B cell (primary cell): ENCODE measurements at regions not wholly inside any gene's neighbourhood (a gene's known extent, or its start where the extent isn't known, plus 50 kb on each side); places are given as distances from the start of the nearest gene placed in this dataset.

Experiments used
- ATAC-seq: fragments of 200-7000 bp; cut with Tn5 transposase; one replicate; pipeline ENCODE4 v1.10.0; 2021; ENCODE audit warnings: low read depth, mild to moderate bottlenecking, moderate number of reproducible peaks, moderate library complexity
- CTCF ChIA-PET: fragments of 350-600 bp; sonication (Branson Sonifier 250); formaldehyde crosslinking; loops from one replicate; lab custom pipeline; 2021; ENCODE audit warnings: antibody characterized with exemption, inconsistent platforms; lab: Charles Lee
- POLR2A ChIA-PET: fragments of 350-600 bp; sonication (Branson Sonifier 250); formaldehyde crosslinking; loops from one replicate; lab custom pipeline; 2021; ENCODE audit warnings: antibody characterized with exemption; lab: Charles Lee
- DNase-seq: peaks from one replicate; pipeline ENCODE4 v3.0.0; 2013
- H2AFZ ChIP-seq: 2 replicates; pipeline ENCODE4 v1.6.1; 2012; ENCODE audit warnings: mild to moderate bottlenecking, low read depth, low read length; ENCODE audit not compliant: insufficient read depth, poor library complexity, severe bottlenecking
- H3K27ac ChIP-seq, 2 donors: 1 replicate in 1 of 2; 2 replicates in 1 of 2; pipeline ENCODE4 v1.5.1; 2012 to 2013; ENCODE audit warnings: low read length in 2 of 2, mild to moderate bottlenecking in 2 of 2, moderate library complexity in 1 of 2
- H3K27me3 ChIP-seq, 4 experiments: fragments of 200-600 bp in 1 of 4; sonication (generic) in 1 of 4; replicated peaks in 1 of 4; 1 replicate in 2 of 4; 2 replicates in 2 of 4; pipeline versions ENCODE4 v1.6.1 to v1.7.0; 2013 to 2016; ENCODE audit warnings: low read length in 3 of 4, mild to moderate bottlenecking in 2 of 4, mixed read lengths in 1 of 4, moderate library complexity in 1 of 4; ENCODE audit not compliant: insufficient read depth in 4 of 4, control insufficient read depth in 3 of 4; ENCODE audit errors: control extremely low read depth in 1 of 4
- H3K36me3 ChIP-seq, 2 experiments: replicated peaks in 1 of 2; 1 replicate in 1 of 2; 2 replicates in 1 of 2; pipeline versions ENCODE4 v1.6.1 to v1.7.1; 2013; ENCODE audit warnings: low read length in 1 of 2; ENCODE audit not compliant: insufficient read depth in 2 of 2, control insufficient read depth in 1 of 2; ENCODE audit errors: control extremely low read depth in 1 of 2, extremely low read depth in 1 of 2
- H3K4me1 ChIP-seq, 2 donors: fragments of 200-600 bp in 1 of 2; sonication (generic) in 1 of 2; 1 replicate in 1 of 2; 2 replicates in 1 of 2; pipeline versions ENCODE4 v1.5.1 to v1.6.1; 2013 to 2017; ENCODE audit warnings: low read length in 2 of 2; ENCODE audit not compliant: control insufficient read depth in 2 of 2, insufficient read depth in 2 of 2
- H3K4me2 ChIP-seq: replicated peaks from 2 replicates; pipeline ENCODE3; 2012; ENCODE audit warnings: mild to moderate bottlenecking, low read depth, low read length; ENCODE audit not compliant: poor library complexity, severe bottlenecking
- H3K4me3 ChIP-seq, 5 experiments: fragments of 200-600 bp in 1 of 5; sonication (generic) in 1 of 5; 1 replicate in 3 of 5; 2 replicates in 2 of 5; pipeline versions ENCODE4 v1.5.1 to v1.7.0; 2011 to 2016; ENCODE audit warnings: low read length in 4 of 5, mild to moderate bottlenecking in 4 of 5, low read depth in 2 of 5, control low read depth in 1 of 5, moderate library complexity in 1 of 5; ENCODE audit not compliant: insufficient read depth in 1 of 5; ENCODE audit errors: control extremely low read depth in 1 of 5, extremely low read depth in 1 of 5
- H3K79me2 ChIP-seq: fragments of 200-600 bp; sonication (generic); one replicate; pipeline ENCODE4 v1.6.0; 2016; ENCODE audit warnings: low read length; ENCODE audit not compliant: control insufficient read depth, insufficient read depth
- H3K9ac ChIP-seq: fragments of 200-600 bp; sonication (generic); 2 replicates; pipeline ENCODE4 v1.6.1; 2017; ENCODE audit warnings: mild to moderate bottlenecking, low read length, moderate library complexity
- H3K9me3 ChIP-seq, 3 donors: one replicate each; pipeline versions ENCODE4 v1.6.1 to v1.7.1; 2013; ENCODE audit warnings: low read length in 2 of 3; ENCODE audit not compliant: control insufficient read depth in 2 of 3, insufficient read depth in 1 of 3; ENCODE audit errors: control extremely low read depth in 1 of 3
- H4K20me1 ChIP-seq: 2 replicates; pipeline ENCODE4 v1.6.0; 2012; ENCODE audit warnings: mild to moderate bottlenecking, low read length; ENCODE audit not compliant: insufficient read depth, control insufficient read depth, poor library complexity, severe bottlenecking
- H3K27ac Mint-ChIP-seq: one replicate; pipeline ENCODE4 v1.8.0; 2021; ENCODE audit warnings: mixed read lengths
- H3K27me3 Mint-ChIP-seq: one replicate; pipeline ENCODE4 v1.8.0; 2021; ENCODE audit warnings: mixed read lengths
- H3K4me1 Mint-ChIP-seq: one replicate; pipeline ENCODE4 v1.8.0; 2021; ENCODE audit warnings: mixed read lengths
- H3K4me3 Mint-ChIP-seq: one replicate; pipeline ENCODE4 v1.8.0; 2021; ENCODE audit warnings: mixed read lengths
- H3K9me3 Mint-ChIP-seq: one replicate; pipeline ENCODE4 v1.8.0; 2022; ENCODE audit warnings: mixed read lengths; ENCODE audit not compliant: insufficient read depth
- CTCF ChIP-seq: fragments of 200-600 bp; IDR thresholded peaks from one replicate; pipeline ENCODE4 v1.8.0; 2022; ENCODE audit warnings: antibody characterized with exemption, mild to moderate bottlenecking
- EZH2 ChIP-seq: IDR thresholded peaks from 2 replicates; pipeline ENCODE4 v1.6.1; 2012; ENCODE audit warnings: borderline replicate concordance, low read depth, mild to moderate bottlenecking, moderate library complexity, low read length; ENCODE audit not compliant: insufficient read depth, poor library complexity, severe bottlenecking
- WGBS: methylation state at CpG from one replicate; pipeline ENCODE4 v1.1.5; 2013; ENCODE audit warnings: missing lambda C conversion rate; ENCODE audit not compliant: insufficient coverage; 5-methylcytosine and 5-hydroxymethylcytosine counted together
- intact Hi-C: fragments of 100-400 bp; cut with micrococcal nuclease; formaldehyde crosslinking; loops from one replicate; pipeline ENCODE4 v1.10.0; 2022

DNA sequence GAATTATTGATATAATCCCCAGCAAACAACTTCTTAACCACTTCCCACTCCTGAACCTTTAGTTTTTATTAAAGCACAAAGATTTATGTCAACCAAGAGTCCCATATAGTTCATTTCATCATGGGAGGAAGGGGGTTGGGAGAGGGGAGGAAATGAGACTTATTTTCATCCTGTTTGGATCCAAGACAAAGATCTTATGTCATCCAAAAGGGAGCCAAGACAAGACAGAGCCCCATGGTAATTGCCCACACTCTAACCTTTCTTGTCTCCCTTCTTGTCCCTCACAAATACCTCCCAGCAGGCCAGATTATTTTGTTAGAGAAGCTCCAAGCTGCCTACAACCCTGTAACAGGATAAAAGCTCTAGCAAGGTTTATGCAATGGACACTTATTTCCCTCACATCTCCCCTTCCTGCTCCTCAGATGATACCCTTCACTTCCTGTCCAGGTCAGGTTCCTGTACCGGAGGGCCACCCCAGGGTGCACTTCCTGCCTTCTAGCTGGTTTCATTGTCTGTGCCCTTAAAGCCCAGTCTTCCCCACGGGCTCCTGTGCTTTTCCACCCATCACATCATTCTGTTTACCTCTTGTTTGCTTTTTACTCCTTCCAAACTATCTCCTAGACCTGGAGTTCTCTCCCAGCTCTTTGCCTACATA is 123.7 kb upstream of the MDM1 start:
- H3K27ac Mint-ChIP-seq = peak overlapping the region; percentile 59
- POLR2A ChIA-PET = no interaction called here
- H3K4me3 Mint-ChIP-seq = peak overlapping the region; percentile 26
- no peaks in the 10 kb centered on the region for H3K9me3 Mint-ChIP-seq
- peaks cover 50 to 51% of the 10 kb centered on the region in 2 donors for H3K4me1 ChIP-seq
- H4K20me1 ChIP-seq = no peaks in the 10 kb centered on the region
- ATAC-seq (no peak), DNase-seq (no peak)
- peaks cover 61% of the 10 kb centered on the region for H3K4me1 Mint-ChIP-seq
- H3K27me3 ChIP-seq = no peaks in the 10 kb centered on the region
- TF ChIP-seq CTCF (no peak), EZH2 (no peak)
- no peaks in the 10 kb centered on the region for H3K9me3 ChIP-seq
- no peaks in the 10 kb centered on the region for H3K36me3 ChIP-seq
- no peak overlapping the region for H3K9ac ChIP-seq
- H3K79me2 ChIP-seq = no peaks in the 10 kb centered on the region
- H2AFZ ChIP-seq = peak overlapping the region; percentile 48
- H3K27ac ChIP-seq = peak overlapping the region; percentile 1 to 30
- H3K4me2 ChIP-seq = peak overlapping the region; percentile 7
- H3K4me3 ChIP-seq = no peak overlapping the region
- H3K27me3 Mint-ChIP-seq = no peaks in the 10 kb centered on the region
- CTCF ChIA-PET = no interaction called here
- WGBS = 17% methylated on average over 2 of the region's 2 CpGs
- intact Hi-C loops = no loop called here

GRCh38 chr12:68458866-68459265 is 126.7 kb upstream of the MDM1 start:
- no peaks in the 10 kb centered on the region for H3K9me3 ChIP-seq
- H3K79me2 ChIP-seq = no peaks in the 10 kb centered on the region
- DNase-seq (no peak), ATAC-seq (no peak)
- H3K36me3 ChIP-seq = no peaks in the 10 kb centered on the region
- H3K27ac ChIP-seq = no peak overlapping the region
- H3K9me3 Mint-ChIP-seq = no peaks in the 10 kb centered on the region
- peaks cover 23 to 25% of the 10 kb centered on the region in 2 donors for H3K4me1 ChIP-seq
- TF ChIP-seq EZH2 = no peak
- H3K9ac ChIP-seq = no peak overlapping the region
- no peak overlapping the region for H3K4me3 Mint-ChIP-seq
- no peaks in the 10 kb centered on the region for H3K27me3 ChIP-seq
- POLR2A ChIA-PET = no interaction called here
- intact Hi-C loops = no loop called here
- no CpG with 5 or more reads among the region's 2 CpGs for WGBS
- no peak overlapping the region for H3K27ac Mint-ChIP-seq
- no peaks in the 10 kb centered on the region for H3K27me3 Mint-ChIP-seq
- H3K4me1 Mint-ChIP-seq = peaks cover 34% of the 10 kb centered on the region
- H3K4me2 ChIP-seq = no peak overlapping the region
- H4K20me1 ChIP-seq = no peaks in the 10 kb centered on the region
- no peak overlapping the region for H2AFZ ChIP-seq
- H3K4me3 ChIP-seq = no peak overlapping the region
- CTCF ChIA-PET = no interaction called here
